Transverse colon (tissue), 4 donors: ENCODE measurements at regions not wholly inside any gene's neighbourhood (a gene's known extent, or its start where the extent isn't known, plus 50 kb on each side); places are given as distances from the start of the nearest gene placed in this dataset.

ENCODE experiments used
- DNase-seq: peaks from one replicate; pipeline ENCODE4 v3.0.0-alpha.2; 2019
- H3K27ac ChIP-seq, 4 donors: fragments of 200-600 bp; sonication (generic); 2 replicates each; pipeline ENCODE4 v1.5.1; 2016 to 2018; ENCODE audit warnings: inconsistent platforms in 4 of 4
- H3K27me3 ChIP-seq: fragments of 200-600 bp; sonication (generic); 2 replicates; pipeline ENCODE4 v1.5.1; 2017; ENCODE audit warnings: inconsistent platforms
- H3K36me3 ChIP-seq, 4 donors: fragments of 200-600 bp; sonication (generic); 2 replicates each; pipeline ENCODE4 v1.5.1; 2017 to 2019; ENCODE audit warnings: inconsistent platforms in 4 of 4
- H3K4me1 ChIP-seq, 4 donors: fragments of 200-600 bp; sonication (generic); 2 replicates each; pipeline ENCODE4 v1.5.1; 2017 to 2020; ENCODE audit warnings: inconsistent platforms in 4 of 4
- H3K4me3 ChIP-seq, 4 donors: fragments of 200-600 bp; sonication (generic); 1 replicate in 1 of 4; 2 replicates in 3 of 4; pipeline versions ENCODE4 v1.5.1 to v1.6.1; 2017 to 2019; ENCODE audit warnings: inconsistent platforms in 4 of 4
- H3K9me3 ChIP-seq, 2 donors: fragments of 200-600 bp; sonication (generic); 2 replicates each; pipeline ENCODE4 v1.5.1; 2017 to 2019; ENCODE audit warnings: inconsistent platforms in 2 of 2
- EP300 ChIP-seq: sonication (generic); formaldehyde crosslinking; IDR thresholded peaks from one replicate; pipeline ENCODE4 v1.6.1; 2017; ENCODE audit warnings: antibody characterized with exemption, low read depth
- POLR2A ChIP-seq: fragments of 450-650 bp; IDR thresholded peaks from one replicate; pipeline ENCODE4 v1.6.1; 2016; ENCODE audit warnings: antibody characterized with exemption, mild to moderate bottlenecking, moderate library complexity
- POLR2AphosphoS5 ChIP-seq, 3 donors: sonication (generic); formaldehyde crosslinking; IDR thresholded peaks; one replicate each; pipeline ENCODE4 v1.6.1; 2016; ENCODE audit warnings: antibody characterized with exemption in 3 of 3
- WGBS, 2 donors: methylation state at CpG; one replicate each; pipeline ENCODE4 v1.1.5; 2018; ENCODE audit warnings: low coverage in 1 of 2; 5-methylcytosine and 5-hydroxymethylcytosine counted together
- in situ Hi-C, 4 donors: fragments of 200-750 bp; cut with MboI; loops; one replicate each; pipeline versions ENCODE4 v1.15.0 to v1.15.1; 2017; ENCODE audit warnings: low sequenced_read_pairs in 3 of 4, low pct_ligation_motif_present in 1 of 4, low pct_unique_long_range_greater_than_20kb in 1 of 4
- intact Hi-C: fragments of 100-400 bp; cut with DNase I; formaldehyde crosslinking; loops from one replicate; pipeline ENCODE4 v1.15.1; 2023; ENCODE audit warnings: low total_unique reads
- TF ChIP-seq, protein P1 (sequence below), 5 experiments: fragments of 200-600 bp in 3 of 5; fragments of 450-650 bp in 2 of 5; sonication (generic) in 3 of 5; IDR thresholded peaks; 1 replicate in 2 of 5; 2 replicates in 3 of 5; pipeline ENCODE4 v1.5.1; 2016 to 2017; ENCODE audit warnings: antibody characterized with exemption in 5 of 5, inconsistent platforms in 3 of 5, mild to moderate bottlenecking in 2 of 5, moderate library complexity in 1 of 5

DNA sequence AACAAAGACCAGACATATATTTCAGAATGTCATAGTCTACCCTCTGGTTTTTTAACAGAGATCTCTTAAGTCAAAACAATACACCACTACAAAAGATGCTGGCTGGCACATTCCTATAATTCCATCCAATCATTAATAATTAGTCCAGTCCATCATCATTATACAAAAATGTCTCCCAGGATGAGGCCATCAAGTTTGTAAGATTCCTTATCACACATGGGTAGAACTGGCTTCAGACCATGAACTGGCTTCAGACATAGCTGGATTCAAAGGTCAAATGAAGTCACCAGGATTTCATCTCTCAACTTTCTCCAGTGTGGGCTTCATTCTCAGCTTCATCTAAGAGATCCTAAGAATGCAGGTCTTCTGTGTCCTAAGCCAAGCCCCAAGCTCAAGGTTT, 147.1 kb downstream of the ENC1 start:
- H3K27me3 ChIP-seq: no peaks in the 10 kb centered on the region
- H3K9me3 ChIP-seq: no peaks in the 10 kb centered on the region
- H3K4me3 ChIP-seq: no peak overlapping the region
- H3K27ac ChIP-seq: no peak overlapping the region
- H3K4me1 ChIP-seq: no peaks in the 10 kb centered on the region
- no peak for DNase-seq
- TF ChIP-seq POLR2A: no peak
- TF ChIP-seq, protein P1, sequence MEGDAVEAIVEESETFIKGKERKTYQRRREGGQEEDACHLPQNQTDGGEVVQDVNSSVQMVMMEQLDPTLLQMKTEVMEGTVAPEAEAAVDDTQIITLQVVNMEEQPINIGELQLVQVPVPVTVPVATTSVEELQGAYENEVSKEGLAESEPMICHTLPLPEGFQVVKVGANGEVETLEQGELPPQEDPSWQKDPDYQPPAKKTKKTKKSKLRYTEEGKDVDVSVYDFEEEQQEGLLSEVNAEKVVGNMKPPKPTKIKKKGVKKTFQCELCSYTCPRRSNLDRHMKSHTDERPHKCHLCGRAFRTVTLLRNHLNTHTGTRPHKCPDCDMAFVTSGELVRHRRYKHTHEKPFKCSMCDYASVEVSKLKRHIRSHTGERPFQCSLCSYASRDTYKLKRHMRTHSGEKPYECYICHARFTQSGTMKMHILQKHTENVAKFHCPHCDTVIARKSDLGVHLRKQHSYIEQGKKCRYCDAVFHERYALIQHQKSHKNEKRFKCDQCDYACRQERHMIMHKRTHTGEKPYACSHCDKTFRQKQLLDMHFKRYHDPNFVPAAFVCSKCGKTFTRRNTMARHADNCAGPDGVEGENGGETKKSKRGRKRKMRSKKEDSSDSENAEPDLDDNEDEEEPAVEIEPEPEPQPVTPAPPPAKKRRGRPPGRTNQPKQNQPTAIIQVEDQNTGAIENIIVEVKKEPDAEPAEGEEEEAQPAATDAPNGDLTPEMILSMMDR (IDR thresholded peaks at IDR 0.05): no peak
- TF ChIP-seq POLR2AphosphoS5 (IDR thresholded peaks at IDR 0.05): no peak
- no peak for TF ChIP-seq EP300
- no peaks in the 10 kb centered on the region for H3K36me3 ChIP-seq
- in situ Hi-C loops: no loop called here
- intact Hi-C loops: no loop called here

DNA sequence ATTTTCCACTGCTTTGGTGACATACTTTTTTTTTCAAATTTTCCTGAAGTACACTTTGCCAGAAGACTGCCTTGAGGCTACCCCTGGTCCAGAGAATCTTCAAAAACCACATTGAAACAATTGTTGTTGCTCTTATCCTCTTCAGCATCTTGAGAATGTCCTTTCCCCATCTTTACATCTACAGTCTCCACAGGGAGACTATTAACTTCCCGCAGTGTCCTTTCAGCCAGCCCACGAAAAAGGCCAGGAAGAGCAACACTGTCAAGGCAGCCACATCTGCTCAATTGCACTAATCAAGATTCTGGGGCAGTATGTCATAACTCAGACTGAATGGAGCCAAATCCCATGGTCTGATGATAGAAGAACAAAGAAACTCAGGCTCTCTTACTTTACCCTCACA, 148.3 kb downstream of the ENC1 start:
- Histone ChIP-seq H3K4me3 (no peak overlapping the region), H3K27me3 (no peaks in the 10 kb centered on the region), H3K36me3 (no peaks in the 10 kb centered on the region), H3K4me1 (no peaks in the 10 kb centered on the region), H3K9me3 (no peaks in the 10 kb centered on the region), H3K27ac (no peak overlapping the region)
- WGBS, 2 donors: 50% methylated on average over 2 of the region's 2 CpGs; no CpG with 5 or more reads in 1 of the 2 donors
- no peak for DNase-seq
- in situ Hi-C loops: no loop called here
- TF ChIP-seq, protein P1 (IDR thresholded peaks at IDR 0.05): no peak
- TF ChIP-seq EP300: no peak
- no peak for TF ChIP-seq POLR2AphosphoS5 (IDR thresholded peaks at IDR 0.05)
- no peak for TF ChIP-seq POLR2A
- intact Hi-C loops: no loop called here

DNA sequence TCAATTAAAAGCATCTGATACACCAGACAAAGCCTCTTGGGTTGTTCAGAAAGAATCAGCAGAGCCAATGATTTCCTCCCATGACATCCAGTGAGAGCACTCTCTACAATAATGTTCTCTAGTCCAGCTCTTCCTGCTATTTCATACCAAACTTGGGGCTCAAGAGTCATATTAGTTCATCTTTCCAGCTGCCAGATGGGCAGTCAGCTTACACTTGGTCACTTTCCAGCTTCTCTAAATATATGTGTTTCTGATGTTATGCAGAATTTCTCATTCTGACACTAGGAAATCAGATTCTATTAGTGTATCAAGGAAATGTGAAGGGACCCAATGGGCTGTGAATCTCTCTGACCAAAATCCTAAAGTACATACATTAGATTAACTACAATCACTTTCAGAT, 148.9 kb downstream of the ENC1 start:
- H3K36me3 ChIP-seq: no peaks in the 10 kb centered on the region
- no peak for DNase-seq
- in situ Hi-C loops (no loop called here), intact Hi-C loops (no loop called here)
- no peaks in the 10 kb centered on the region for H3K9me3 ChIP-seq
- H3K27ac ChIP-seq: no peak overlapping the region
- H3K27me3 ChIP-seq: no peaks in the 10 kb centered on the region
- H3K4me3 ChIP-seq: no peak overlapping the region
- no peaks in the 10 kb centered on the region for H3K4me1 ChIP-seq
- TF ChIP-seq, protein P1 (IDR thresholded peaks at IDR 0.05): no peak

DNA sequence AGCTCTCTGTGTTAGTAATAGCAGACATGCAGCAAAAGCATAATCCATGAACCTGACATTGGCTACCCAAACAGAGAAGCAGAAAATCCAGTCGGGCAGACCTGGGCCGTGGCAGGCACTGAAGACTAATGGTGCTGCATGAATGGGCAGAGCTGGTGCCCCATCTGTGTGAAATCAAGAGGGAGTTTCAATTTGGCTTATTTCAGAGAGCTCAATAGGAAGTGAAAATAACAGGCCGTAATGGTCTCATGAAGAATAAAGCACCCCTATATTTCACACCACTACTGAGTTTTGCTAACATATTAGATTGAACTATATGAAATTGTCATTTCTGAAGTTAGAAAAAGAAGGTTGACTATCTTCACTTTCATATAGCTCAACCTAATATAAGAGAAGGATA, 149.7 kb downstream of the ENC1 start:
- 76% methylated on average over 3 of the region's 3 CpGs for WGBS, 2 donors
- Histone ChIP-seq H3K9me3 (no peaks in the 10 kb centered on the region), H3K4me3 (no peak overlapping the region), H3K36me3 (no peaks in the 10 kb centered on the region), H3K27me3 (no peaks in the 10 kb centered on the region), H3K27ac (no peak overlapping the region), H3K4me1 (no peaks in the 10 kb centered on the region)
- intact Hi-C loops (no loop called here), in situ Hi-C loops (no loop called here)
- TF ChIP-seq POLR2AphosphoS5 (IDR thresholded peaks at IDR 0.05): no peak
- DNase-seq: no peak

DNA sequence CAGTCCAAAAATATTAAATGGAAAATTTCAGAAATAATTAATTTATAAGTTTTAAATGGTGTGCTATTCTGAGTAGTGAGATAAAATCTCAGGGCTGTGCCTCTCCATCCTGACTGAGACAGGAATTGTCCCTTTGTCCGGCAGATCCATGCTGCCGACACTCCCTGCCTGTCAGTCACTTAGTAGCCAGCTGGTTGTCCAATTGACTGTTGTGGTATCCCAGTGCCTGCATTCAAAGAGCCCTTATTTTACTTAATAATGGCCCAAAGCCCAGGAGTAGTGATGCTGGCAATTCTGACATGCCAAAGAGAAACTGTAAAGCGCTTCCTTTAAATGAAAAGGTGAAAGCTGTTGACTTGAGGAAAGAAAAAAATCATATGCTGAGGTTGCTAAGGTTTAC, 157.5 kb downstream of the ENC1 start:
- WGBS, 2 donors: 82 to 93% methylated on average over 3 of the region's 3 CpGs
- no peak overlapping the region for H3K4me3 ChIP-seq
- no peak for DNase-seq
- no peaks in the 10 kb centered on the region for H3K4me1 ChIP-seq
- no peaks in the 10 kb centered on the region for H3K27me3 ChIP-seq
- in situ Hi-C loops: no loop called here
- TF ChIP-seq POLR2AphosphoS5 (IDR thresholded peaks at IDR 0.05) (no peak), EP300 (no peak), POLR2A (no peak)
- TF ChIP-seq, protein P1 (IDR thresholded peaks at IDR 0.05): no peak
- no peaks in the 10 kb centered on the region for H3K36me3 ChIP-seq
- no peaks in the 10 kb centered on the region for H3K9me3 ChIP-seq
- H3K27ac ChIP-seq: no peak overlapping the region
- intact Hi-C loops: no loop called here
